ENCODE measurements at regions not wholly inside any gene's neighbourhood (a gene's known extent, or its start where the extent isn't known, plus 50 kb on each side); places are given as distances from the start of the nearest gene placed in this dataset.

GRCh38 chr6:30804333-30804732, 60.0 kb upstream of the IER3 start:
- intact Hi-C loops (cut with DNase I; ENCODE audit: low total_unique reads), result no loop called here
- H3K9me3 ChIP-seq, result no peaks in the 10 kb centered on the region
- H3K27ac ChIP-seq, result no peak overlapping the region
- H3K4me1 ChIP-seq, result no peaks in the 10 kb centered on the region
- H3K27me3 ChIP-seq, result no peaks in the 10 kb centered on the region
- H3K36me3 ChIP-seq, result no peaks in the 10 kb centered on the region
- TF ChIP-seq POLR2A (IDR thresholded peaks at IDR 0.05) (no peak), CTCF (IDR thresholded peaks at IDR 0.05) (no peak), POLR2AphosphoS5 (IDR thresholded peaks at IDR 0.05) (no peak)
- H3K4me3 ChIP-seq, result no peak overlapping the region
- DNase-seq (ENCODE audit: low spot score in 2 of 2), result no peak

- no peak for DNase-seq (ENCODE audit: low spot score in 2 of 2)
- Histone ChIP-seq H3K9me3 (no peaks in the 10 kb centered on the region), H3K27me3 (no peaks in the 10 kb centered on the region), H3K4me1 (no peaks in the 10 kb centered on the region), H3K36me3 (no peaks in the 10 kb centered on the region), H3K27ac (no peak overlapping the region), H3K4me3 (no peak overlapping the region)
- intact Hi-C loops (cut with DNase I; ENCODE audit: low total_unique reads), result no loop called here
- no peak for TF ChIP-seq POLR2AphosphoS5 (IDR thresholded peaks at IDR 0.05)
- TF ChIP-seq CTCF (IDR thresholded peaks at IDR 0.05), result no peak
- no peak for TF ChIP-seq POLR2A (IDR thresholded peaks at IDR 0.05)
These were observed 58.4 kb upstream of the IER3 start for GRCh38 chr6:30802731-30803130.

GRCh38 chr6:30801950-30802349, 57.6 kb upstream of the IER3 start:
- Histone ChIP-seq H3K9me3 (no peaks in the 10 kb centered on the region), H3K4me1 (no peaks in the 10 kb centered on the region), H3K27ac (no peak overlapping the region), H3K4me3 (no peak overlapping the region), H3K27me3 (no peaks in the 10 kb centered on the region), H3K36me3 (no peaks in the 10 kb centered on the region)
- no peak for TF ChIP-seq POLR2AphosphoS5 (IDR thresholded peaks at IDR 0.05)
- TF ChIP-seq POLR2A (IDR thresholded peaks at IDR 0.05), result no peak
- no peak for TF ChIP-seq CTCF (IDR thresholded peaks at IDR 0.05)
- DNase-seq (ENCODE audit: low spot score in 2 of 2), result no peak
- intact Hi-C loops (cut with DNase I; ENCODE audit: low total_unique reads), result no loop called here

- H3K4me3 ChIP-seq, result no peak overlapping the region
- no peaks in the 10 kb centered on the region for H3K9me3 ChIP-seq
- intact Hi-C loops (cut with DNase I; ENCODE audit: low total_unique reads), result no loop called here
- H3K36me3 ChIP-seq, result no peaks in the 10 kb centered on the region
- H3K27me3 ChIP-seq, result no peaks in the 10 kb centered on the region
- no peaks in the 10 kb centered on the region for H3K4me1 ChIP-seq
- H3K27ac ChIP-seq, result no peak overlapping the region
- DNase-seq (ENCODE audit: low spot score in 2 of 2), result no peak
- TF ChIP-seq POLR2AphosphoS5 (IDR thresholded peaks at IDR 0.05) (no peak), CTCF (IDR thresholded peaks at IDR 0.05) (no peak), POLR2A (IDR thresholded peaks at IDR 0.05) (no peak)
These were observed 56.5 kb upstream of the IER3 start for GRCh38 chr6:30800871-30801270.

GRCh38 chr6:30799210-30799609, 54.9 kb upstream of the IER3 start:
- Histone ChIP-seq H3K27ac (no peak overlapping the region), H3K27me3 (no peaks in the 10 kb centered on the region), H3K4me3 (no peak overlapping the region), H3K4me1 (no peaks in the 10 kb centered on the region), H3K9me3 (no peaks in the 10 kb centered on the region), H3K36me3 (no peaks in the 10 kb centered on the region)
- no peak for DNase-seq (ENCODE audit: low spot score in 2 of 2)
- TF ChIP-seq CTCF (IDR thresholded peaks at IDR 0.05) (no peak), POLR2AphosphoS5 (IDR thresholded peaks at IDR 0.05) (no peak), POLR2A (IDR thresholded peaks at IDR 0.05) (no peak)
- intact Hi-C loops (cut with DNase I; ENCODE audit: low total_unique reads), result no loop called here

All from breast epithelium (tissue), 4 donors.